WTC11 (cell line): ENCODE measurements at regions not wholly inside any gene's neighbourhood (a gene's known extent, or its start where the extent isn't known, plus 50 kb on each side); places are given as distances from the start of the nearest gene placed in this dataset.

Experiments used
- NR2C2 ChIP-seq: sonication (generic); formaldehyde crosslinking; IDR thresholded peaks from 2 replicates; pipeline ENCODE4 v1.8.0; 2022; ENCODE audit warnings: mild to moderate bottlenecking, missing genetic modification reagents
- TCF7 ChIP-seq: sonication (generic); formaldehyde crosslinking; IDR thresholded peaks from 2 replicates; pipeline ENCODE4 v1.8.0; 2022; ENCODE audit warnings: mild to moderate bottlenecking, low read depth, missing genetic modification reagents, moderate library complexity
- ZBTB21 ChIP-seq: sonication (generic); formaldehyde crosslinking; IDR thresholded peaks from 2 replicates; pipeline ENCODE4 v1.8.1; 2023; ENCODE audit warnings: mild to moderate bottlenecking, missing genetic modification reagents, borderline replicate concordance
- ZNF671 ChIP-seq: fragments of 250-450 bp; sonication (Bioruptor Pico); IDR thresholded peaks from 2 replicates; pipeline ENCODE4 v1.8.0; 2021; ENCODE audit warnings: mild to moderate bottlenecking
- TF ChIP-seq, protein P1 (sequence below): fragments of 200-600 bp; IDR thresholded peaks from 2 replicates; pipeline ENCODE4 v1.8.0; 2022; ENCODE audit warnings: antibody characterized with exemption
- TF ChIP-seq, protein P2 (sequence below): sonication (generic); formaldehyde crosslinking; IDR thresholded peaks from 2 replicates; pipeline ENCODE4 v1.8.0; 2022; ENCODE audit warnings: mild to moderate bottlenecking, missing genetic modification reagents
- TF ChIP-seq, protein P3 (sequence below): sonication (generic); formaldehyde crosslinking; conservative IDR thresholded peaks from 2 replicates; pipeline ENCODE4 v1.8.1; 2022; ENCODE audit warnings: mild to moderate bottlenecking, missing genetic modification reagents
- TF ChIP-seq, protein P4 (sequence below): fragments of 250-450 bp; sonication (Bioruptor Pico); conservative IDR thresholded peaks from 2 replicates; pipeline ENCODE4 v1.9.0; 2021; ENCODE audit warnings: mild to moderate bottlenecking

- no peak for TF ChIP-seq NR2C2 (CRISPR knock-in tag)
- TF ChIP-seq, protein P1, sequence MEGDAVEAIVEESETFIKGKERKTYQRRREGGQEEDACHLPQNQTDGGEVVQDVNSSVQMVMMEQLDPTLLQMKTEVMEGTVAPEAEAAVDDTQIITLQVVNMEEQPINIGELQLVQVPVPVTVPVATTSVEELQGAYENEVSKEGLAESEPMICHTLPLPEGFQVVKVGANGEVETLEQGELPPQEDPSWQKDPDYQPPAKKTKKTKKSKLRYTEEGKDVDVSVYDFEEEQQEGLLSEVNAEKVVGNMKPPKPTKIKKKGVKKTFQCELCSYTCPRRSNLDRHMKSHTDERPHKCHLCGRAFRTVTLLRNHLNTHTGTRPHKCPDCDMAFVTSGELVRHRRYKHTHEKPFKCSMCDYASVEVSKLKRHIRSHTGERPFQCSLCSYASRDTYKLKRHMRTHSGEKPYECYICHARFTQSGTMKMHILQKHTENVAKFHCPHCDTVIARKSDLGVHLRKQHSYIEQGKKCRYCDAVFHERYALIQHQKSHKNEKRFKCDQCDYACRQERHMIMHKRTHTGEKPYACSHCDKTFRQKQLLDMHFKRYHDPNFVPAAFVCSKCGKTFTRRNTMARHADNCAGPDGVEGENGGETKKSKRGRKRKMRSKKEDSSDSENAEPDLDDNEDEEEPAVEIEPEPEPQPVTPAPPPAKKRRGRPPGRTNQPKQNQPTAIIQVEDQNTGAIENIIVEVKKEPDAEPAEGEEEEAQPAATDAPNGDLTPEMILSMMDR: no peak
- TF ChIP-seq, protein P2, sequence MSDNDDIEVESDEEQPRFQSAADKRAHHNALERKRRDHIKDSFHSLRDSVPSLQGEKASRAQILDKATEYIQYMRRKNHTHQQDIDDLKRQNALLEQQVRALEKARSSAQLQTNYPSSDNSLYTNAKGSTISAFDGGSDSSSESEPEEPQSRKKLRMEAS (CRISPR knock-in tag): no peak
- TF ChIP-seq, protein P3, sequence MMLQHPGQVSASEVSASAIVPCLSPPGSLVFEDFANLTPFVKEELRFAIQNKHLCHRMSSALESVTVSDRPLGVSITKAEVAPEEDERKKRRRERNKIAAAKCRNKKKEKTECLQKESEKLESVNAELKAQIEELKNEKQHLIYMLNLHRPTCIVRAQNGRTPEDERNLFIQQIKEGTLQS (CRISPR knock-in tag): no peak
- TF ChIP-seq TCF7 (CRISPR knock-in tag): no peak
- TF ChIP-seq, protein P4, sequence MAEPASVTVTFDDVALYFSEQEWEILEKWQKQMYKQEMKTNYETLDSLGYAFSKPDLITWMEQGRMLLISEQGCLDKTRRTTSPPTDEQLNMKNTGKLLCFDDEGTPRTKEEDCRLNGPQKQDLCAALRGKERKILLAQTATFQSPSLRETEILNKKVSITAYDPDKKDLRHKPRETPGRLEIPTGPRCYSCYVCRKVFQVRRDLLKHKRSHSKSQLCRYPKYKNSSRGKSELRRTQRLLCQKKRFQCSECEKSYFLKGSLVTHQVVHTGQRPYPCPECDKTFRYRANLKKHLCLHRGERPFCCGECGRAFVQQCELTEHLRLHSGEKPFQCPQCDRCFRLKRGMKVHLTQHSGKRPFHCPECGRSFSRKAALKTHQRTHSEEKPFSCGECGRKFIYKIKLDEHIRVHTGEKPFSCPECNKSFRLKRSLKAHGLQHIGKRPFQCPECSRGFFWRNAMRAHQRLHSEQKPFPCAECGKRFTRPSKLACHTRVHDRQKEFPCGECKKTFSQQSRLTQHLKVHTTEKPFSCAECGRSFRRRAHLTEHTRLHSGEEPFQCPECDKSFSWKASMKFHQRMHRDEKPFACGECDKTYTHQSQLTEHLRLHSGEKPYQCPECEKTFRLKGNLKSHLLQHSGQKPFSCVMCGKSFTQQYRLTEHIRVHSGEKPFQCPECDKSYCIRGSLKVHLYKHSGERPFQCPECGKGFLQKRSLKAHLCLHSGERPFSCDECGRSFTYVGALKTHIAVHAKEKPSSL (CRISPR knock-in tag): no peak
- no peak for TF ChIP-seq ZBTB21 (CRISPR knock-in tag)
- no peak for TF ChIP-seq ZNF671 (CRISPR knock-in tag)
These were observed 188.9 kb upstream of the BTG1 start for GRCh38 chr12:92334552-92334951.
